Hippocampal formation (tissue), 2 donors: ENCODE measurements at regions not wholly inside any gene's neighbourhood (a gene's known extent, or its start where the extent isn't known, plus 50 kb on each side); places are given as distances from the start of the nearest gene placed in this dataset.

ENCODE experiments used
- DNase-seq, 2 donors: peaks; one replicate each; lab custom pipeline; 2025; lab: John Stamatoyannopoulos, UW

DNA sequence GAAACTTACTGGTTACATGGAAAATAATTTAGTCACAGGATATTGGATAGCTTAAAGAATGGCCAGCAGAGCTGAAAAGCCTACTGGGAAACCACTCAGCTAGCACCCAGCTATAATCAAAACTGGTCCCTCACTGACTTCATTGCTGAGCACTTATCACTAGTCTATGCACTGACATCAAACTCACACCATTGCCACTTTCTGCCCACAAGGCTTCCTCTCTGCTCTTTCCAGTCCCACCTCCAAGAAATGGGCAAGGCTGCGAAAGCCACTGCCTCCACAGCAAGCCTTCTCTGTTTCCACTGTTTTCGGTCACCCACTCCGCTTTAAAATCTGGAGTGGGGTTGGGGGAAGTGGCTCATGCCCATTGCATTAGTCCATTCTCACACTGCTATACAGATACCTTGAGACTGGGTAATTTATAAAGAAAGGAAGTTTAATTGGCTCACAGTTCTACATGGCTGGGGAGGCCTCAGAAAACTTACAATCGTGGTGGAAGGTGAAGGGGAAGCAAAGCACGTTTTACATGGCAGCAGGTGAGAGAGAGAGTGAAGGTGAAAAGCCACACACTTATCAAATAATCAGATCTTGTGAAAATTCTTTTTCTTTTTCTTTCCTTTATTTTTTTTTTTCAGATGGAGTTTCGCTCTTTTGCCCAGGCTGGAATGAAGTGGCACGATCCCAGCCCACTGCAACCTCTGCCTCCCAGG lies 77.0 kb upstream of the CERS6 start:
- no peak for DNase-seq

DNA sequence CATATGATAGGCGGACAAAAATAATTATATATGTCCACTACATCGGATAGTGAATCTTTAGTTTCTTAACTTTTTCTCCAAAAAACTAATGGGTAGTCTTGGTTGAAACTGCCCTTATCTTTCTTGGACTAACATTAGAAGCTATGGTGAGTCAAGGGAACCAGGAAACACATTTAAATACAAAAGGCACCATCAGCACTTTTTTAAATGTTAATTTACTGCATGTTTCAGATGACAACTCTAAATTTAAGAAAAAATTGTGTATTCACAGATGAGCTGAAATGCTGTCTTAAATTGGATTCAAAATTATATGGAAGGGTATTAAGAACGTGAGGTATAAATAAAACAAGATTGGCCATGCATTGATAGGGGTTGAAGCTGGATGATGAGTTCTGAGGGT lies 75.6 kb upstream of the CERS6 start:
- no peak for DNase-seq

GRCh38 chr2:168392024-168392423 lies 64.0 kb upstream of the CERS6 start:
- DNase-seq: no peak

GRCh38 chr2:168392797-168393196 lies 63.3 kb upstream of the CERS6 start:
- DNase-seq: no peak

- no peak for DNase-seq
Measured at GRCh38 chr2:168394262-168394661, 61.8 kb upstream of the CERS6 start.

DNA sequence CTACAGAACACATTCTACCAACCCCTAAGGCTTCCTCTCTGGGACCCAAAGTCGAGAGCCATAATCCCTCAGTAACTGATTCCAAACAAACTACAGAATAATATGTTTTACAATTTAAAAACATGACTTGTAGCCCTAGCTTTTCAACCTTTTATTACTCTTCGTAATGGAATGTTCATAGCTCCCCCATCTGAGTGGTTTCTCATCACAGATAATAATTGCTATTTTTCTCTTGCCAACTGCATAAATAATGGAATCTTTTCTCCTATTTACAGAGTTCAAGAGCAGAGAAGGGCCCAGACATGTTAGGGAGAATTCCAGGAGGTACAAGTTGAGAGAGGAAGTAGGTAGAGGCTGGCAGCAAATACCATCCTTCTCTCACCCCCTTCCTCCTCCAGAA lies 59.9 kb upstream of the CERS6 start:
- no peak for DNase-seq

- no peak for DNase-seq
Measured at GRCh38 chr2:168397629-168398028, 58.4 kb upstream of the CERS6 start.

DNA sequence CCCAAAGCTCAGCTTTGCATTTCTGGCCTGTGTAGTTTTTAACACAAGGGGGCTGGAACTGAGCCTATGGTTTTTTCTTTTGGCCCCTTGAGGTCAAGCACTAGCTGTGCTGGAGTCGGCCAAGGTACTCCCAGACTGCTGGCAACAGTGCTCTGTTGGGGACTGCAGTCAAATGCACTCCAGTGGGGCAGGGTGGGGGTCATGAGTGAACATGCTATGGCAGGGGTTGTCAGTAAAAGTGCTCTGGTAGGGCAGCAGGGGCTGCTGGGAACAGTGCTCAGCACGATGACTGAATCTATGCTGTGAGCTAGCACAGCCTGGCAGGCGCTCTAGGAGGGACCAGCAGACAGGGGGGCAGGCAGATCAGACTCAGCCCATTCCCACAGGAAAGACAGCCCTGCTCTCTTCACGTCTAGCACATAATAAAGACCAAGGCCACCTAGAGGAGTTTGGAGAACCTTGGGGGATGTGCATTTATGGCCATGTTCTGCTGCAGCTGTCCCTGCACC lies 55.0 kb upstream of the CERS6 start:
- no peak for DNase-seq

DNA sequence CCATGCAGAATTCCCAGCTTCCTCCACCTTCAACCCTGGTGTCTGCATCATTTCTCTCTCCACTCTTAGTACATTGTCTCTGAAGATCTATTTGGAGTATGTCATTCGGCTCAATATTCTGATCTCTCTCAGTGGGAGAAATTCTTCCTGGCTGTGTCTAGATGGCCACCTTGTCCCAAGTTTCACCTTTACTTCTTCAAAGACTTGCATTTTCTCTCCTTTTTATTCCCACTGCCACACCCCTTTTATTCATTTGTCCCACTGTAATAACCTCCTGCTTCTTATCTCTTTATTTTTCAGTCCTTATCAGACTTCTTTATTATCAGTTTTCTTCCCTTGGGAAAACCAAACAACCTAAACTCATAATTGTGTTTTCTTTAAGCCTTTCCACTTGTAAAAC lies 54.3 kb upstream of the CERS6 start:
- DNase-seq: no peak

- DNase-seq: no peak
Measured at GRCh38 chr2:168402531-168402930, 53.5 kb upstream of the CERS6 start.

DNA sequence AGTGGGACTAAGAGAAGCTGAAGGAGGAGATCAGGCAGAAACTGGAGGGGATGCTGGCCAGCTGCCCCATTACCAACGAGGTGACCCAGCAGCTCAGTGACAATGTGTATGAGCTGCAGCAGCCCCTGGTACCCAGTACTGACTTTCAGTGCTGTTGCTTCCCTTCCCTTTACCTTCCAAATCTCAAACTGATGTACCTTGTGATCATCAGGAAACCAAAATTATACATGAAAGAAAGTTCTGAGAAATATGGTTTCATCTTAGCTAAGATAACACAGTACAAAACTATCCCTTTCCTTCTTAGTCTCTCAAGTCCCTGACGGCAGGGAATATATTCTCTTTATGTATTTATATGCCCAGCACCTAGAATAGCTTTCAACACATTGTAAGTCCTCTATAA lies 52.3 kb upstream of the CERS6 start:
- no peak for DNase-seq

DNA sequence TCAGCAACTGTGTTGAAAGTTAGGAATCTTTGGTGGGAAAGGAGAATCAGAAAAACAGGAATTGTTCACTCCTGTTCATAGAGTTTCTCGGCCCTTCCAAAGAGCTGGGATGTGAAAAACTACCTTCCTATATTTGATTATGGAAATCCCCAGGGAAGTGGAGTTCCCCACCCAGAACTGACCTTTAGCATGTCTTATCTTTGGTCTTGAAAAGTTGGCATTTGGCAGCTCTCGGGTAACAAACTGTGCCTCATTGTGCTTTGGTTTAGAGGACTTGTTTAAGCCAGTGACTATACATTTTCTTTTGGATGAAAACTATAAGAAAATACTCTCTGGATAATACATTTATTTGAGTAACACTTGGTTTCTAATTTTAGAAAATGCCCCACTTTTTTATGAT lies 51.3 kb upstream of the CERS6 start:
- no peak for DNase-seq
